GM23248 (cell line): ENCODE measurements at regions not wholly inside any gene's neighbourhood (a gene's known extent, or its start where the extent isn't known, plus 50 kb on each side); places are given as distances from the start of the nearest gene placed in this dataset.

Experiments used
- EZH2 ChIP-seq: fragments of 200-600 bp; sonication (generic); IDR thresholded peaks from 2 replicates; pipeline ENCODE4 v1.6.1; 2018; ENCODE audit warnings: antibody characterized with exemption, mild to moderate bottlenecking; ENCODE audit not compliant: insufficient read depth, poor library complexity, severe bottlenecking
- EZH2phosphoT487 ChIP-seq: fragments of 200-600 bp; sonication (generic); IDR thresholded peaks from 2 replicates; pipeline ENCODE4 v1.6.1; 2018; ENCODE audit warnings: antibody characterized with exemption, moderate library complexity, mild to moderate bottlenecking, low read depth; ENCODE audit not compliant: insufficient read depth

DNA sequence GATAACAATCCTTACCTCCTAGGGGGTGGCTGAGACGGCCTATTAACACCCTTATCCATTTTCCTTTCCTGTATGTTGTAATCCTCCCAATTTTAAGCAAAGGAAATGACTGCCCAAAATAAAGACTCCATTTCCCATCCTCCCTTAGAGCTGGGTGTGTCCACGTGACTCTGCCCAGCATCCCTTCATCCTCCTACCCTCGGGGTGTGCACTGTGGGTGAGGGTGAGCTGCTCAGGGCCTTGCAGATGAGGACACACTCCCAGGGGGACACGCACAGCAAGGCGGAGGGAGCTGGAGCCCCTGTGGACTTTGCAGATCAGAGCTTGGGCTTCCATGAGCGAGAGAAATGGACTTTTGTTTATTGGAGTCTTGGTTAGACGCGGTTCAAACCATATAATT, 186.8 kb downstream of the IRF8 start:
- TF ChIP-seq EZH2 (no peak), EZH2phosphoT487 (no peak)
